ENCODE measurements at regions not wholly inside any gene's neighbourhood (a gene's known extent, or its start where the extent isn't known, plus 50 kb on each side); places are given as distances from the start of the nearest gene placed in this dataset.
A peak's percentile ranks its signal among the peaks of the same experiment; 100 is the strongest.

DNA sequence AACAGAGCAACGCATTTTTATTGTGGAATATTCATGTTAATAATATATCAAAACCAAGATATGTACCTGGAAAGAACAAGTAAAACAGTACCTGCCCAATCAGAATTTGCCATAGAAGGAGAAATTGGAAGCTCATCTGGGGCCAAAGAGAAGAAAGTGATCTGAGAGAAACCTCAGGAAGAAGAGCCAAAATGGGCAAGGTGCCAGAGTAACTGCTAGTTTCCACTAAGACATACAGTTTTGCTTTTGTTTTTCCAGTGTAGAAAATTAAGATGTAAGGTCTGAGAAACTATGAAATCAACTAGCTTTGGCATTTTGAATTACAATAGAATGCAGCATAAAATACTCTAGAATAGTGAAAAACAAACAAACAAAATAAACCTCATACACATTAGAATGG is 2201.2 kb downstream of the ARAP2 start:
- Mint-ChIP-seq H3K36me3 (ENCODE audit: insufficient read depth, unreplicated experiment) (no peaks in the 10 kb centered on the region), H3K27me3 (ENCODE audit: unreplicated experiment) (no peaks in the 10 kb centered on the region), H3K4me1 (ENCODE audit: low read depth, unreplicated experiment) (no peaks in the 10 kb centered on the region), H3K27ac (ENCODE audit: unreplicated experiment) (no peak overlapping the region), H3K4me3 (ENCODE audit: low read depth, unreplicated experiment) (no peak overlapping the region), H3K9me3 (ENCODE audit: low read depth, unreplicated experiment) (peaks cover 17% of the 10 kb centered on the region)
- CTCF ChIA-PET, result no interaction called here
- TF ChIP-seq, protein P1, sequence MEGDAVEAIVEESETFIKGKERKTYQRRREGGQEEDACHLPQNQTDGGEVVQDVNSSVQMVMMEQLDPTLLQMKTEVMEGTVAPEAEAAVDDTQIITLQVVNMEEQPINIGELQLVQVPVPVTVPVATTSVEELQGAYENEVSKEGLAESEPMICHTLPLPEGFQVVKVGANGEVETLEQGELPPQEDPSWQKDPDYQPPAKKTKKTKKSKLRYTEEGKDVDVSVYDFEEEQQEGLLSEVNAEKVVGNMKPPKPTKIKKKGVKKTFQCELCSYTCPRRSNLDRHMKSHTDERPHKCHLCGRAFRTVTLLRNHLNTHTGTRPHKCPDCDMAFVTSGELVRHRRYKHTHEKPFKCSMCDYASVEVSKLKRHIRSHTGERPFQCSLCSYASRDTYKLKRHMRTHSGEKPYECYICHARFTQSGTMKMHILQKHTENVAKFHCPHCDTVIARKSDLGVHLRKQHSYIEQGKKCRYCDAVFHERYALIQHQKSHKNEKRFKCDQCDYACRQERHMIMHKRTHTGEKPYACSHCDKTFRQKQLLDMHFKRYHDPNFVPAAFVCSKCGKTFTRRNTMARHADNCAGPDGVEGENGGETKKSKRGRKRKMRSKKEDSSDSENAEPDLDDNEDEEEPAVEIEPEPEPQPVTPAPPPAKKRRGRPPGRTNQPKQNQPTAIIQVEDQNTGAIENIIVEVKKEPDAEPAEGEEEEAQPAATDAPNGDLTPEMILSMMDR (IDR thresholded peaks at IDR 0.05; ENCODE audit: unreplicated experiment), result no peak
- no peak for DNase-seq
- intact Hi-C loops (cut with micrococcal nuclease; ENCODE audit: unreplicated experiment), result no loop called here
- no TSS peak for BruUV-seq (replicated peaks)

DNA sequence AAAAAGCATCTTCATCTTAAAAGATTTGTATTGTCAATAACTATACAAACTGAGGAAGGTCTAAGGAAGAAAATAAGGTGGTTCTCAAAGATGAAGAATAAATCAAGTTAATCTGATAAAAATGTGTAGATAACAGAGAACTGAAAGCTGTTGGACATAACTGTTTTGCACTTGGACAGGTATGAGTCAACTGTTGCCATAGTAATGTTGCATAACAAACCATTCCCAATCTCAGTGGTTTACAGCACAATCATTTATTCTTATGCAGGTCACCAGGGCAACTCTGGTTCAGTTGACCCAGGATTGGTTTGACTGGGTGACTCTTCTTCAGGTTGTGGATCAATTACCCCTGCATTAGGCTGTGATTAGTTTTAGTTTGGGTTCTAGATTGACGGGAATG is 2197.7 kb downstream of the ARAP2 start:
- CTCF ChIA-PET, result no interaction called here
- intact Hi-C loops (cut with micrococcal nuclease; ENCODE audit: unreplicated experiment), result no loop called here
- TF ChIP-seq, protein P1 (IDR thresholded peaks at IDR 0.05; ENCODE audit: unreplicated experiment), result no peak
- no peaks in the 10 kb centered on the region for H3K36me3 Mint-ChIP-seq (ENCODE audit: insufficient read depth, unreplicated experiment)
- H3K27me3 Mint-ChIP-seq (ENCODE audit: unreplicated experiment), result no peaks in the 10 kb centered on the region
- H3K27ac Mint-ChIP-seq (ENCODE audit: unreplicated experiment), result no peak overlapping the region
- no TSS peak for BruUV-seq (replicated peaks)
- peak; percentile 0 for DNase-seq
- H3K9me3 Mint-ChIP-seq (ENCODE audit: low read depth, unreplicated experiment), result peaks cover 12% of the 10 kb centered on the region
- H3K4me1 Mint-ChIP-seq (ENCODE audit: low read depth, unreplicated experiment), result no peaks in the 10 kb centered on the region
- H3K4me3 Mint-ChIP-seq (ENCODE audit: low read depth, unreplicated experiment), result no peak overlapping the region

DNA sequence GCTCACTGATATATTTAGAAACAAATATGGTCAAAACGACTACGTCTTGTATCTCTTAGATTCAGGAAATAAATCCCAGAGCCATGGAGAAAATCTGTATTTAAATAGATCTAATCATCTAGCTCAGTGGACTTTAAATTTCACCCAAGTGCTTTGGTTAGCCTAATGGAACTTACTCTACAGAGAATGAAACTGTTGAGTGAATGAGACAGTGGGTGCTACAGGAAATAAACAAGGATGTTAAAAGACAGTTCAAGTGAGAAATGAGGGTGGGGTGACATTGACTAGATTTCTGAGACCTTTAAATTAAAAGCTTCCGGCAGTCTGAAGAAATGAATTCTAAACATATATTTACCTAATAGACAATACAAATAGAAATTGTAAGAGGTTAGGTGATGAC is 2197.0 kb downstream of the ARAP2 start:
- no peaks in the 10 kb centered on the region for H3K36me3 Mint-ChIP-seq (ENCODE audit: insufficient read depth, unreplicated experiment)
- intact Hi-C loops (cut with micrococcal nuclease; ENCODE audit: unreplicated experiment), result no loop called here
- no peaks in the 10 kb centered on the region for H3K27me3 Mint-ChIP-seq (ENCODE audit: unreplicated experiment)
- peaks cover 10% of the 10 kb centered on the region for H3K9me3 Mint-ChIP-seq (ENCODE audit: low read depth, unreplicated experiment)
- H3K4me3 Mint-ChIP-seq (ENCODE audit: low read depth, unreplicated experiment), result no peak overlapping the region
- BruUV-seq (replicated peaks), result no TSS peak
- CTCF ChIA-PET, result no interaction called here
- no peak overlapping the region for H3K27ac Mint-ChIP-seq (ENCODE audit: unreplicated experiment)
- TF ChIP-seq, protein P1 (IDR thresholded peaks at IDR 0.05; ENCODE audit: unreplicated experiment), result no peak
- no peaks in the 10 kb centered on the region for H3K4me1 Mint-ChIP-seq (ENCODE audit: low read depth, unreplicated experiment)
- no peak for DNase-seq

DNA sequence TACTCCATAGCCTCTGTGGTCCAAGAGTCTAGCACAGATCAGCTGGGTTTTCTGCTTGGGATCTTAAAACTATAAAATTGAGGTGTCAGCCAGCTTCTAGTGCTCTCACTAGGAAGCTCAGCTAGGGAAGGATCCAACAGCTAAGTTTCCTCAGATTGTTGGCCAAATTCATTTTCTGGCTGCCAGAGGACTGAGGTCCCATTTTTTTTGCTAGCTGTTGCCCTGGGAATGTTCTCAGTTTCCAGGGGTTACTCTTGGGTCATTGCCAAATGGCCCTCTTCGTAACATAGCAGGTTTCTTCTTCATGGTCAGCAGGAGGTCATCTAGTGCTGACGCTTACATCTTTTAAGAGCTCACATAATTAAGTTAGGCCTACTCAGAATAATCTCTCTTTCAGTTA is 2178.2 kb downstream of the ARAP2 start:
- no peak for DNase-seq
- H3K27ac Mint-ChIP-seq (ENCODE audit: unreplicated experiment), result no peak overlapping the region
- H3K36me3 Mint-ChIP-seq (ENCODE audit: insufficient read depth, unreplicated experiment), result no peaks in the 10 kb centered on the region
- intact Hi-C loops (cut with micrococcal nuclease; ENCODE audit: unreplicated experiment), result no loop called here
- H3K9me3 Mint-ChIP-seq (ENCODE audit: low read depth, unreplicated experiment), result peaks cover 4% of the 10 kb centered on the region
- no TSS peak for BruUV-seq (replicated peaks)
- H3K4me1 Mint-ChIP-seq (ENCODE audit: low read depth, unreplicated experiment), result no peaks in the 10 kb centered on the region
- no peaks in the 10 kb centered on the region for H3K27me3 Mint-ChIP-seq (ENCODE audit: unreplicated experiment)
- TF ChIP-seq, protein P1 (IDR thresholded peaks at IDR 0.05; ENCODE audit: unreplicated experiment), result no peak
- CTCF ChIA-PET, result no interaction called here
- no peak overlapping the region for H3K4me3 Mint-ChIP-seq (ENCODE audit: low read depth, unreplicated experiment)

DNA sequence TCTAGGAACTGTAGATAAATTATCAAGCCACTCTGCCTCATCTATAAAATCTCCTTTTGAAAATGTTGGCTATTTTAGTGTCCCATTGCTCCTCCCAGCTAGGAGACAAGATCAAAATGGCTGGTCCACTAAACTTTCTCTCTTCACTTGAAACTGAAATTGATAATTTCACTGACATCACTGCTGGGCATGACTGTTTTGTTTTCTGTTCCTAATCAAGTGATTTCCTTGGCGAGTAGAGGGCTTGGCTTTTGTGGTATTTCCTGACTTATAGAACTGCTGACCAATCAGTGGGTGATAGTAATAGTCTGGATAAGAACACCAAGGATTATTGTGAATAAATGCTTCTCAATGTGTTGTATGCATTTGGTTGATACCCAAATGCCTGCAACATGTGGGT is 2152.9 kb downstream of the ARAP2 start:
- BruUV-seq (replicated peaks), result no TSS peak
- H3K27ac Mint-ChIP-seq (ENCODE audit: unreplicated experiment), result no peak overlapping the region
- H3K9me3 Mint-ChIP-seq (ENCODE audit: low read depth, unreplicated experiment), result peaks cover 9% of the 10 kb centered on the region
- no peaks in the 10 kb centered on the region for H3K36me3 Mint-ChIP-seq (ENCODE audit: insufficient read depth, unreplicated experiment)
- CTCF ChIA-PET, result no interaction called here
- TF ChIP-seq, protein P1 (IDR thresholded peaks at IDR 0.05; ENCODE audit: unreplicated experiment), result no peak
- no peak for DNase-seq
- no peaks in the 10 kb centered on the region for H3K27me3 Mint-ChIP-seq (ENCODE audit: unreplicated experiment)
- no peaks in the 10 kb centered on the region for H3K4me1 Mint-ChIP-seq (ENCODE audit: low read depth, unreplicated experiment)
- intact Hi-C loops (cut with micrococcal nuclease; ENCODE audit: unreplicated experiment), result no loop called here
- no peak overlapping the region for H3K4me3 Mint-ChIP-seq (ENCODE audit: low read depth, unreplicated experiment)

Measured in Calu3 (cell line).